Smooth muscle cell (in vitro differentiated cells): ENCODE measurements at regions not wholly inside any gene's neighbourhood (a gene's known extent, or its start where the extent isn't known, plus 50 kb on each side); places are given as distances from the start of the nearest gene placed in this dataset.

ENCODE experiments used
- DNase-seq: peaks from one replicate; lab custom pipeline; 2025; ENCODE audit not compliant: unreplicated experiment; lab: John Stamatoyannopoulos, UW
- H2AFZ ChIP-seq: fragments of 200-600 bp; sonication (generic); 2 replicates; pipeline ENCODE4 v1.6.0; 2016; ENCODE audit warnings: antibody characterized with exemption, low read depth, mild to moderate bottlenecking
- H3F3A ChIP-seq: fragments of 200-600 bp; sonication (generic); 2 replicates; pipeline ENCODE4 v1.6.0; 2017; ENCODE audit warnings: antibody characterized with exemption, low read depth
- H3K27ac ChIP-seq: fragments of 200-600 bp; sonication (generic); 2 replicates; pipeline ENCODE4 v1.5.1; 2016; ENCODE audit warnings: low read depth, mild to moderate bottlenecking
- H3K27me3 ChIP-seq: fragments of 200-600 bp; sonication (generic); 2 replicates; pipeline ENCODE4 v1.6.1; 2016; ENCODE audit warnings: low read depth, mild to moderate bottlenecking
- H3K36me3 ChIP-seq: fragments of 200-600 bp; sonication (generic); 2 replicates; pipeline ENCODE4 v1.5.1; 2016; ENCODE audit warnings: low read depth
- H3K4me1 ChIP-seq: fragments of 200-600 bp; sonication (generic); 2 replicates; pipeline ENCODE4 v1.5.1; 2016; ENCODE audit warnings: low read depth
- H3K4me2 ChIP-seq: fragments of 200-600 bp; sonication (generic); 2 replicates; pipeline ENCODE4 v1.6.0; 2016; ENCODE audit warnings: mild to moderate bottlenecking
- H3K4me3 ChIP-seq: fragments of 200-600 bp; sonication (generic); 2 replicates; pipeline ENCODE4 v1.5.1; 2016; ENCODE audit warnings: mild to moderate bottlenecking
- H3K79me2 ChIP-seq: fragments of 200-600 bp; sonication (generic); 2 replicates; pipeline ENCODE4 v1.6.0; 2016; ENCODE audit warnings: low read depth, mild to moderate bottlenecking
- H3K9ac ChIP-seq: fragments of 200-600 bp; sonication (generic); 2 replicates; pipeline ENCODE4 v1.6.0; 2016; ENCODE audit warnings: low read depth
- H3K9me3 ChIP-seq: fragments of 200-600 bp; sonication (generic); replicated peaks from 2 replicates; pipeline ENCODE4 v1.5.1; 2016; ENCODE audit warnings: low read depth
- H4K20me1 ChIP-seq: fragments of 200-600 bp; sonication (generic); 2 replicates; pipeline ENCODE4 v1.6.0; 2016; ENCODE audit warnings: low read depth
- CTCF ChIP-seq: fragments of 200-600 bp; sonication (generic); IDR thresholded peaks from 2 replicates; pipeline ENCODE4 v1.5.1; 2017; ENCODE audit warnings: borderline replicate concordance, mild to moderate bottlenecking, antibody characterized with exemption; ENCODE audit not compliant: insufficient read depth, poor library complexity, severe bottlenecking
- WGBS: methylation state at CpG from one replicate; pipeline ENCODE4 v1.1.7; 2016; ENCODE audit warnings: low lambda C conversion rate; 5-methylcytosine and 5-hydroxymethylcytosine counted together

- Histone ChIP-seq H3K4me3 (no peak overlapping the region), H3K27ac (peak overlapping the region; percentile 91), H2AFZ (no peak overlapping the region), H3K9me3 (no peaks in the 10 kb centered on the region), H3F3A (peaks cover 26% of the 10 kb centered on the region), H4K20me1 (no peaks in the 10 kb centered on the region), H3K27me3 (no peaks in the 10 kb centered on the region), H3K4me1 (peaks cover 44% of the 10 kb centered on the region), H3K4me2 (peak overlapping the region; percentile 61), H3K9ac (peak overlapping the region; percentile 50), H3K36me3 (no peaks in the 10 kb centered on the region), H3K79me2 (no peaks in the 10 kb centered on the region)
- no peak for DNase-seq
- WGBS: 3% methylated on average over 2 of the region's 2 CpGs
- no peak for TF ChIP-seq CTCF
Measured at GRCh38 chr15:38894243-38894948, 329.8 kb upstream of the RASGRP1 start.

GRCh38 chr15:38895326-38896255 lies 331.0 kb upstream of the RASGRP1 start:
- DNase-seq: no peak
- no peaks in the 10 kb centered on the region for H3K79me2 ChIP-seq
- 28% methylated on average over 5 of the region's 5 CpGs for WGBS
- H3F3A ChIP-seq: peaks cover 26% of the 10 kb centered on the region
- peak overlapping the region; percentile 91 for H3K27ac ChIP-seq
- peak overlapping the region; percentile 53 for H3K4me2 ChIP-seq
- H3K36me3 ChIP-seq: no peaks in the 10 kb centered on the region
- no peaks in the 10 kb centered on the region for H3K9me3 ChIP-seq
- H3K4me1 ChIP-seq: peaks cover 43% of the 10 kb centered on the region
- no peak for TF ChIP-seq CTCF
- peak overlapping the region; percentile 30 for H3K9ac ChIP-seq
- no peak overlapping the region for H2AFZ ChIP-seq
- H3K4me3 ChIP-seq: no peak overlapping the region
- no peaks in the 10 kb centered on the region for H3K27me3 ChIP-seq
- no peaks in the 10 kb centered on the region for H4K20me1 ChIP-seq

DNA sequence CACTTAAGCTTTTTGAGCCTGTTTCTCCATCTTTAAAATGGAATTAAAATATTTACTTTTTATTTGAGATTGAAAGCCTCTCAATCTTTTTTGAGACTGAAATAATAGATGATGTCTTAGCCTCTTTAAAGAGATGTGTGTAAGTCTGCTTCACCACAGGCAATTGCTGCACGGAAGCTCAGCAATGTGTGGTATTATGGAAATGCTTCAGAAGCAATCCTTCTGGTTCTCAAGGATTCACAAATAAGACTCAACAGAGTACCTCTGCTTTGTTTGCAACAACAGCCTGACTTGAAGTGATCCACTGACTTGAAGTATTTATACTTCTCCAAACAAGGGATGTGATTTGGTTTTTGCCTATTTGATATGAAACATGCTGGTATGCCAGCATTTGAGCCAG lies 332.0 kb upstream of the RASGRP1 start:
- H4K20me1 ChIP-seq: no peaks in the 10 kb centered on the region
- no peaks in the 10 kb centered on the region for H3K9me3 ChIP-seq
- H3K4me2 ChIP-seq: peak overlapping the region; percentile 53
- WGBS: 39% methylated on average over 1 of the region's 1 CpG
- H3K79me2 ChIP-seq: no peaks in the 10 kb centered on the region
- no peaks in the 10 kb centered on the region for H3K36me3 ChIP-seq
- peak overlapping the region; percentile 91 for H3K27ac ChIP-seq
- TF ChIP-seq CTCF: no peak
- DNase-seq: no peak
- no peak overlapping the region for H2AFZ ChIP-seq
- peak overlapping the region; percentile 21 for H3K9ac ChIP-seq
- H3K4me3 ChIP-seq: no peak overlapping the region
- peaks cover 43% of the 10 kb centered on the region for H3K4me1 ChIP-seq
- H3K27me3 ChIP-seq: no peaks in the 10 kb centered on the region
- H3F3A ChIP-seq: peaks cover 26% of the 10 kb centered on the region
